GM12878 (cell line): ENCODE measurements at regions not wholly inside any gene's neighbourhood (a gene's known extent, or its start where the extent isn't known, plus 50 kb on each side); places are given as distances from the start of the nearest gene placed in this dataset.

ENCODE experiments used
- ATAC-seq: fragments of 200-7000 bp; cut with Tn5 transposase; 3 replicates; pipeline ENCODE4 v1.9.1; 2020; ENCODE audit warnings: mild to moderate bottlenecking, moderate library complexity
- BruUV-seq: library from RNA; stranded (reverse); fragments of 400-500 nt; replicated peaks from 2 replicates; lab custom pipeline; 2021; lab: Mats Ljungman, UMichigan
- CTCF ChIA-PET: fragments of 300-600 bp; sonication (Branson Sonifier 250); formaldehyde crosslinking; extraction: SDS; loops from one replicate; lab custom pipeline; 2021; ENCODE audit warnings: inconsistent platforms; lab: Yijun Ruan, JAX
- POLR2A ChIA-PET: fragments of 350-600 bp; formaldehyde crosslinking; extraction: SDS; loops from one replicate; lab custom pipeline; 2021; ENCODE audit warnings: inconsistent platforms; lab: Charles Lee
- RAD21 ChIA-PET: fragments of 300-600 bp; sonication (Branson Sonifier 250); formaldehyde crosslinking; loops from one replicate; lab custom pipeline; 2023; ENCODE audit warnings: antibody characterized with exemption; ENCODE audit not compliant: unreplicated experiment; lab: Charles Lee
- SMC1A ChIA-PET: fragments of 300-600 bp; sonication (Branson Sonifier 250); formaldehyde crosslinking; loops from one replicate; lab custom pipeline; 2023; ENCODE audit not compliant: unreplicated experiment, uncharacterized antibody; lab: Charles Lee
- DNase-seq: peaks from one replicate; pipeline ENCODE4 v3.0.0-alpha.2; 2011; ENCODE audit warnings: low read depth, low spot score
- FAIRE-seq: peaks from 3 replicates; lab custom pipeline; 2011; peaks lifted over from hg19 to GRCh38; lab: Jason Lieb, UNC
- H2AFZ ChIP-seq: 2 replicates; pipeline ENCODE4 v1.6.0; 2011; ENCODE audit warnings: low read depth, low read length, control low read depth; ENCODE audit not compliant: control insufficient read depth
- H3K27ac ChIP-seq: 2 replicates; pipeline ENCODE4 v1.5.1; 2011; ENCODE audit warnings: control low read depth; ENCODE audit not compliant: control insufficient read depth, insufficient read depth
- H3K27me3 ChIP-seq, 2 experiments: replicated peaks in 1 of 2; 2 replicates each; pipeline versions ENCODE4 v1.6.0 to v1.6.1; 2011; ENCODE audit warnings: low read length in 1 of 2; ENCODE audit not compliant: control insufficient read depth in 2 of 2, insufficient read depth in 2 of 2
- H3K36me3 ChIP-seq, 2 experiments: 2 replicates each; pipeline ENCODE4 v1.5.1; 2011; ENCODE audit warnings: low read length in 1 of 2; ENCODE audit not compliant: control insufficient read depth in 2 of 2, insufficient read depth in 2 of 2
- H3K4me1 ChIP-seq: 2 replicates; pipeline ENCODE4 v1.6.1; 2011; ENCODE audit warnings: mild to moderate bottlenecking, low read length, moderate library complexity, mixed read lengths; ENCODE audit not compliant: control insufficient read depth, insufficient read depth
- H3K4me2 ChIP-seq: 2 replicates; pipeline ENCODE4 v1.6.0; 2011; ENCODE audit warnings: control low read depth; ENCODE audit not compliant: control insufficient read depth, insufficient read depth
- H3K4me3 ChIP-seq: fragments of 200-600 bp; sonication (generic); 2 replicates; pipeline ENCODE4 v1.5.1; 2016
- H3K79me2 ChIP-seq: 2 replicates; pipeline ENCODE4 v1.6.0; 2011; ENCODE audit warnings: low read length; ENCODE audit not compliant: control insufficient read depth, insufficient read depth
- H3K9ac ChIP-seq: 2 replicates; pipeline ENCODE4 v1.8.0; 2011; ENCODE audit warnings: low read length, control low read depth, mixed read lengths; ENCODE audit not compliant: control insufficient read depth, insufficient read depth
- H3K9me3 ChIP-seq: replicated peaks from 3 replicates; pipeline ENCODE4 v1.5.1; 2011; ENCODE audit warnings: mild to moderate bottlenecking, low read length; ENCODE audit not compliant: control insufficient read depth, insufficient read depth
- H4K20me1 ChIP-seq: 2 replicates; pipeline ENCODE4 v1.6.0; 2011; ENCODE audit not compliant: control insufficient read depth, insufficient read depth
- ETV6 ChIP-seq, 2 experiments: fragments of 450-650 bp in 1 of 2; IDR thresholded peaks in 1 of 2; conservative IDR thresholded peaks in 1 of 2; 2 replicates each; pipeline ENCODE4 v1.6.1; 2014; ENCODE audit warnings: antibody characterized with exemption in 1 of 2, borderline replicate concordance in 1 of 2, low read depth in 1 of 2, mild to moderate bottlenecking in 1 of 2, moderate library complexity in 1 of 2
- MEF2B ChIP-seq: fragments of 450-650 bp; IDR thresholded peaks from 2 replicates; pipeline ENCODE4 v1.6.1; 2018; ENCODE audit warnings: mild to moderate bottlenecking, moderate library complexity; ENCODE audit not compliant: partially characterized antibody, poor library complexity, severe bottlenecking
- RELA ChIP-seq: fragments of 450-650 bp; IDR thresholded peaks from 2 replicates; pipeline ENCODE4 v1.8.0; 2014; ENCODE audit warnings: borderline replicate concordance; ENCODE audit not compliant: partially characterized antibody
- SPI1 ChIP-seq: IDR thresholded peaks from 2 replicates; pipeline ENCODE4 v1.6.1; 2011; ENCODE audit warnings: low read depth, mild to moderate bottlenecking, low read length, moderate library complexity, borderline replicate concordance; ENCODE audit not compliant: insufficient read depth
- WGBS: methylation state at CpG from one replicate; pipeline ENCODE4 v1.1.6; 2016; ENCODE audit warnings: low lambda C conversion rate; ENCODE audit not compliant: insufficient replicate concordance, insufficient coverage; ENCODE audit errors: missing lambda C conversion rate; 5-methylcytosine and 5-hydroxymethylcytosine counted together
- in situ Hi-C: fragments of 300-500 bp; cut with MboI; formaldehyde crosslinking; loops from 9 replicates; pipeline ENCODE4 v1.14.3; 2018; ENCODE audit warnings: mixed read lengths
- intact Hi-C: fragments of 100-400 bp; cut with micrococcal nuclease; formaldehyde crosslinking; loops from one replicate; pipeline ENCODE4 v1.14.2; 2022; ENCODE audit not compliant: unreplicated experiment

- ChIA-PET RAD21 (interaction anchor here (0.9 kb wide), 1 partner anchor 199 kb away, joined by 3 read pairs; no protein-coding TSS in a partner anchor), SMC1A (interaction anchor here (2.1 kb wide), 1 partner anchor 9 kb away, joined by 6 read pairs; no protein-coding TSS in a partner anchor), CTCF (interaction anchor here (0.6 to 1.7 kb wide), 5 partner anchors 18 to 521 kb away, joined by 3 to 5 read pairs (median 3); no protein-coding TSS in a partner anchor), POLR2A (no interaction called here)
- ATAC-seq (no peak), DNase-seq (no peak), FAIRE-seq (no peak)
- WGBS = 2% methylated on average over 2 of the region's 2 CpGs
- no TSS peak for BruUV-seq
- Histone ChIP-seq H3K4me3 (no peak overlapping the region), H3K9ac (no peak overlapping the region), H3K27me3 (no peaks in the 10 kb centered on the region; a peak in 2 of 4 replicates), H4K20me1 (no peaks in the 10 kb centered on the region), H2AFZ (no peak overlapping the region), H3K4me2 (no peak overlapping the region), H3K79me2 (no peaks in the 10 kb centered on the region), H3K4me1 (no peaks in the 10 kb centered on the region), H3K9me3 (no peaks in the 10 kb centered on the region), H3K27ac (no peak overlapping the region), H3K36me3 (no peaks in the 10 kb centered on the region)
- intact Hi-C loops (loop anchor here (10.0 kb wide), 2 partner anchors 202 to 208 kb away; no protein-coding TSS in a partner anchor), in situ Hi-C loops (no loop called here)
- TF ChIP-seq SPI1 = peak; percentile 57; the same call in 1 of the 2 replicates
- TF ChIP-seq RELA = no peak
Observed at GRCh38 chr3:124082343-124082742, 90.4 kb upstream of the ROPN1 start.

DNA sequence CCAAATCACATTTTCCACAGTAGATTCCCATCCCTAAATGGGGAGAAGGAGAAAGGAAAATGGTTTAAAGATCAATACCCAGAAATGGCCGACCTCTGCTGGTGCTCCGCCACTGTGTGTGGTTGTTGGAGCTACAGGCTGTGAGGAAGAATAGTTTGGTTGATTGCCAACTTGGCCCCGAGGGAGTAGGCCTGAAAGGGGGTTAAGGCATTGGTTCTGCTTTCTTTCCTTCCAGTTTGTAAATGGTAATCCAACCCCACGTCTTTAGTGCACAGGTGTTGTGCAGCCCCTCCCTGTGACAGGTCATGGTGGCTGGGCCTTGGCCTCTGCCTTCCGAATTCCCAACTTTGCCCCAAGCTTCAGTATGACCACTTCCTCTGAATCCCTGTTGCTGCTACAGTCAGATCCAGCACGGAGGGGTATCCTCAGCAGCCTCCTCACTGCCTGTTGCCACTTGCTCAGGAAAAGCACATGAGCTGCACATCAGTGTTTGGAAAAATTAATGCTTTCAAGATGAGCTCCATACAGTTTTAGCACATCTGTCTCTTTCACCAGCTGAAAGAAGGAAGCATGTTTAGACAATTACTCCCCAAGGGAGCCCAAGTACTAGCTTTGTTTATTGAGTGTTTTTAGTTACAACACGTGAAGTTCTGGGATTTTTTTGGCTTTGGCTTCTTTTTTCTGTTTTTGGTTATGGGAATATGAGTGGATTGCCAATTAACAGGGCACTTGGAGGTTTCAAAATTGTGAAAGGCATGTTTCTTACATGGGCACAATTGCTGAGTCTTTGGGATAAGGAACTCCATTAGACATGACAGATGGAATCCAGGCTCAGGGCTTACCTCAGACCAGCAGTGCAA, 92.3 kb upstream of the ROPN1 start:
- TF ChIP-seq ETV6 (conservative IDR thresholded peaks at IDR 0.05 in 1 of 2, IDR thresholded peaks at IDR 0.05 in 1 of 2; ENCODE audit: borderline replicate concordance in 1 of 2, low read depth in 1 of 2) = no peak
- peak; percentile 47 for TF ChIP-seq MEF2B
- Histone ChIP-seq H4K20me1 (no peaks in the 10 kb centered on the region), H3K27ac (no peak overlapping the region), H3K4me2 (no peak overlapping the region), H3K4me3 (no peak overlapping the region), H3K79me2 (no peaks in the 10 kb centered on the region), H3K27me3 (no peaks in the 10 kb centered on the region; a peak in 2 of 4 replicates), H3K36me3 (no peaks in the 10 kb centered on the region), H3K9ac (no peak overlapping the region), H3K4me1 (no peaks in the 10 kb centered on the region), H3K9me3 (no peaks in the 10 kb centered on the region), H2AFZ (no peak overlapping the region)
- WGBS = 3% methylated on average over 7 of the region's 7 CpGs
- POLR2A ChIA-PET = no interaction called here
- in situ Hi-C loops = no loop called here
- DNase-seq = no peak
- ATAC-seq = no peak
- intact Hi-C loops = loop anchor here (10.0 kb wide), 2 partner anchors 201 to 209 kb away; no protein-coding TSS in a partner anchor
- RAD21 ChIA-PET = interaction anchor here (1.1 to 1.3 kb wide), 2 partner anchors 51 to 163 kb away, joined by 3 to 4 read pairs; partner anchors contain the start of gene KALRN
- SMC1A ChIA-PET = interaction anchor here (0.9 to 1.3 kb wide), 3 partner anchors 19 to 197 kb away, joined by 3 to 5 read pairs (median 4); no protein-coding TSS in a partner anchor
- no TSS peak for BruUV-seq
- CTCF ChIA-PET = interaction anchor here (1.0 to 1.2 kb wide), 3 partner anchors 11 to 361 kb away, joined by 3 to 4 read pairs (median 3); no protein-coding TSS in a partner anchor
- FAIRE-seq = peak; percentile 73
